ENCODE measurements at regions not wholly inside any gene's neighbourhood (a gene's known extent, or its start where the extent isn't known, plus 50 kb on each side); places are given as distances from the start of the nearest gene placed in this dataset.

DNA sequence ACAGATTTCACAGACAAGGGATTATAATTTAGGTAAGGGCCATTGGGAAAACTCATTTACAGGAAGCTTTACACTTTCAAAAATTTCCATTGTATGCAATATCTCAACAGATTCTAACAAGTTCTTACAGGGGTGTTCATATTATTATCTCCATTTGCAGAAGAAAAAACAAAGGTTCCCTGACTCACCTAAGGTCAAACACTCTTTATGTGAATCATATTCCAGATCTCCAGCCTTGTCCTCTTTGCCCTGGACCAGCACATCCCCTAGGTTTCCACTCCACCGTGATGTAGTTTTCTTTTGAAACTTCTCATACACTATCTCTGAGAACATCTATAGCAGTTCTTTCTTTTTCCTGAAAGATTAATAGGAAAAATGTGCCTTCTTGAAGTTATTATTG is 96.4 kb upstream of the HS3ST1 start:
- TF ChIP-seq MXI1 (IDR thresholded peaks at IDR 0.05; ENCODE audit: borderline replicate concordance, low read depth, low read length) (no peak), MAX (IDR thresholded peaks at IDR 0.05) (no peak), IRF9 (CRISPR knock-in tag; IDR thresholded peaks at IDR 0.05; ENCODE audit: borderline replicate concordance) (no peak), MTA1 (CRISPR knock-in tag; IDR thresholded peaks at IDR 0.05; ENCODE audit: borderline replicate concordance) (no peak), ARNT2 (CRISPR knock-in tag; IDR thresholded peaks at IDR 0.05; ENCODE audit: low read depth) (no peak), EED (CRISPR knock-in tag; IDR thresholded peaks at IDR 0.05) (no peak), YY1 (IDR thresholded peaks at IDR 0.05; ENCODE audit: insufficient read depth, insufficient replicate concordance, low read depth, low read length) (no peak), POLR2A (IDR thresholded peaks at IDR 0.05; ENCODE audit: insufficient read depth in 1 of 2, low read depth in 2 of 2, low read length in 2 of 2) (no peak), ZNF274 (CRISPR knock-in tag; IDR thresholded peaks at IDR 0.05) (no peak), ZNF546 (CRISPR knock-in tag; conservative IDR thresholded peaks at IDR 0.05) (no peak)

Measured in HepG2 (cell line).